Urinary bladder (tissue), 3 donors: ENCODE measurements at regions not wholly inside any gene's neighbourhood (a gene's known extent, or its start where the extent isn't known, plus 50 kb on each side); places are given as distances from the start of the nearest gene placed in this dataset.

Experiments
- DNase-seq: peaks from one replicate; pipeline ENCODE4 v3.0.0-alpha.2; 2015; ENCODE audit errors: extremely low spot score
- H3K27ac ChIP-seq: one replicate; pipeline ENCODE4 v1.5.1; 2013; ENCODE audit warnings: low read depth, mild to moderate bottlenecking, moderate library complexity
- H3K36me3 ChIP-seq: one replicate; pipeline ENCODE4 v1.6.1; 2013; ENCODE audit warnings: mild to moderate bottlenecking, moderate library complexity; ENCODE audit not compliant: insufficient read depth
- H3K4me1 ChIP-seq: one replicate; pipeline ENCODE4 v1.6.1; 2013; ENCODE audit warnings: mild to moderate bottlenecking, moderate library complexity; ENCODE audit not compliant: insufficient read depth
- H3K4me3 ChIP-seq: one replicate; pipeline ENCODE4 v1.5.1; 2013; ENCODE audit warnings: low read depth, low read length
- WGBS: extraction: QIAGEN DNeasy Blood & Tissue Kit; methylation state at CpG from one replicate; pipeline ENCODE4 v1.1.7; 2013; 5-methylcytosine and 5-hydroxymethylcytosine counted together
- donor health status: healthy with polysubstance abuse.
- donor health status: healthy.

DNA sequence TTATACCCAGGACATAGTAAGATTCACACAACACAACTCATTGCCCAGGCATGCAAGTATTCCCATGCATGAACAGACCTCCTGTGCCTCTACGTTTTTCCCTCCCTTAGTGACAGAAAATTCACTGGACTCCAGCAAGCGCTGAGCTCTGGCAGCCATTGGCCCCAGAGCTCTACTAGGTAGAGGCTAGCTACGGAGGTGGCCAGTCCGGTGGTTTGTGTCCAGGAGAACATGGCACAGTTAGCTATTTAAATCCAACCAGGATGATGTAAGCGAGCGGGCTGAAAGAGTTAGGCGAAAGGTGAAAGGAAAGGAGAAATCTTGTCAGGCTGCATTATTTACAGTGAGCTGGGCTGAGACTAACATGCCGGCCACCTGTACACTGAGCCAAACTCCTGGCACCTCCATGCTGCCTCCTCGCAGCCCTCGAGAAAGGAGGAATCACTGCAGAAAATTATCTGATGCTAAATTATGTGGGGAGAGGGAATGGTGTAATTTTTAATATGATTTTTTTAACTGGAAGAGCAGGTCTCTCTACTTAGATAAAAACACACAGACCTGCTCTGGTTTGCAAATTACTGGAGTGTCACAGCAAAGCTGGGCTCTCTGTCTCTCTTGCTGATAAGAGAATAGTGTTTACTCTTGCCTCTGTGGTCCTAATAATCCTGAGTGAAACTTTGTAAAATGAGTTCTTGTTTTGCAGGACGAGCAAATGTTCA, 50.1 kb upstream of the ARMC2 start:
- 62% methylated on average over 11 of the region's 11 CpGs for WGBS
- DNase-seq: no peak
- no peaks in the 10 kb centered on the region for H3K4me1 ChIP-seq
- no peak overlapping the region for H3K27ac ChIP-seq
- no peaks in the 10 kb centered on the region for H3K36me3 ChIP-seq
- no peak overlapping the region for H3K4me3 ChIP-seq
